ENCODE measurements at regions not wholly inside any gene's neighbourhood (a gene's known extent, or its start where the extent isn't known, plus 50 kb on each side); places are given as distances from the start of the nearest gene placed in this dataset.

DNA sequence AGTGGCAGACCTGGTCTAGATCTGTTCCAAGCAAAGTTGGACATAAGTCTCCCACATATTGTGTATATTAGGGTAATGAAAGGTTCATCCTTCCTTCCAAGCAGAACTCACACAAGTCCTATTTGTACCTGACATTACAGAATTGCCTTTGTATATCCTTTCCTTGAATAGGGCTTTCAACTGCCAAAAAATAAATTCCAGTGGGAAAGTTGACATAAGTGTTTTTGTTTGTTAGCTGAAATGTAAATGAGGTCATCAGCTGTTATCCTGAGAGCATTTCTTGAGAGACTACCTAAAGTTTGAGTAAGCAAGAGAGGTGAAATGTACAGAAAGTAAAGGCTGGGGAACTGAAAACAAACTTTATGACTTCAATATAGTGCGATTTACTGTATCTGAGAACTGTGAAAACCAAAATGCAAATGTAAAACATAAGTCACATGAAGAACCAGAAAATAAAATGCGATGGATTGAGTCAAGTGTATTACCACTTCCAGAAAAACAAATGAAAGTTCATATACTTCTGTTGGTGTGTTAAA is 527.3 kb upstream of the SEMA3D start:
- H3K27me3 Mint-ChIP-seq = no peaks in the 10 kb centered on the region
- no peaks in the 10 kb centered on the region for H3K9me3 Mint-ChIP-seq
- H3K36me3 Mint-ChIP-seq (ENCODE audit: insufficient read depth) = no peaks in the 10 kb centered on the region
- H3K4me1 Mint-ChIP-seq (ENCODE audit: low read depth in 2 of 2) = no peaks in the 10 kb centered on the region
- H3K27ac Mint-ChIP-seq = no peak overlapping the region
- no peak for DNase-seq
- ATAC-seq (replicated peaks) = no peak
- H3K4me3 Mint-ChIP-seq = no peak overlapping the region

DNA sequence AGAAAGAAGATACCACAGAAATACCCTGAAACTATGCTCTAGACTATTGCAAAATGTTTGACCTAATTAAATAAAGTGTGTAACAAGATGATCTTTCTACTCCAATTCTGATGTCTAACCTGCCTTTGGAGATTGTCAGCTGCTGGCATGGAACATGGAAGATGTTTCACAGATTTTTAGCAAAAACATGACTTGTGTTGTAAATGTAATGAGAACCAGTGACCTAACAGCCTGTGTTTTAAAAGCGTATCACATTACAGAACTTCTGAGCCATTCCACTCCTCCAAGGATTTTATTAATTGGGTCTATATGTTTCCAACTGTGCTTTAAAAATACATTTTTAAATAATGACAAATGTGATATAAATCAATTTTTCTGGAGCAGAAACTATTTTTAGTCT is 526.3 kb upstream of the SEMA3D start:
- Mint-ChIP-seq H3K4me1 (ENCODE audit: low read depth in 2 of 2) (no peaks in the 10 kb centered on the region), H3K27me3 (no peaks in the 10 kb centered on the region), H3K4me3 (no peak overlapping the region), H3K36me3 (ENCODE audit: insufficient read depth) (no peaks in the 10 kb centered on the region), H3K9me3 (no peaks in the 10 kb centered on the region), H3K27ac (no peak overlapping the region)
- DNase-seq = no peak
- no peak for ATAC-seq (replicated peaks)

DNA sequence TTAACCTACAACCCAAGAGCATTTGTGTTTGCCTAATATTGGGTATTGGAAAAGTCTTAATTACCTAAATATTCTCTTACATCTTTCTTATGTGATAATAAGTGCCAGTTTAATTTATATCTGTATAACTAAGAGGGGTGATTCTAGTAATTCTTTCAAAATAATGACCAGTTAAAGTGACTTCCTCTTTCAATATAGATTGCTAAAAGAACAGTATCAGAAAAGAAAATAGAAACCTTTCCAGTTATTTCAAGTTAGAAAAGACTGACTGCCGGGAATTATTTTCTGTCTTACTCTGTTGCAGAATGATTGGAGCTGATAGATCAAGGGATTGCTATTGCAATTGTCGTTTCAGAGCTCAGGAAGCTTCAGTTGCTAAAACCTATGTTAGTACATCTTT is 525.0 kb upstream of the SEMA3D start:
- Mint-ChIP-seq H3K27ac (no peak overlapping the region), H3K36me3 (ENCODE audit: insufficient read depth) (no peaks in the 10 kb centered on the region), H3K9me3 (no peaks in the 10 kb centered on the region), H3K4me3 (no peak overlapping the region), H3K4me1 (ENCODE audit: low read depth in 2 of 2) (no peaks in the 10 kb centered on the region), H3K27me3 (no peaks in the 10 kb centered on the region)
- DNase-seq (no peak), ATAC-seq (replicated peaks) (no peak)

DNA sequence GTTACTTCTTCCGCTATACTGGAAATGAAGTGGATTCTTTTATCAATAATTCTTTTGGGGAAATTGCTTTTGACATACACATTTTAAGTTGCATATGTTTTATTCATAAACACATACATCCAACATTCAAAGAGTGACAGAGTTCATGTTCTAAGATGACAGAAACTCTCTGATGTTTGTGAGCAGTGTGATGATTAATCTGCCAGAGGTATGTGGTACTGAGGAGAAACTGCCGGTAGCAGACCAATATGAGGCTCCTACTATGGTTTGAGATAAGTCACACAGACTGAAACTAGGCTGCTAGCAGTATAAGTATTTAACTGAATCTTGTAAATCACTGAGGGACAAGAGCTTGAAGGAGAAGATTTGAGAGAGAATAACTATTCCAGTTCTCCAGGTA is 524.1 kb upstream of the SEMA3D start:
- H3K4me1 Mint-ChIP-seq (ENCODE audit: low read depth in 2 of 2) = no peaks in the 10 kb centered on the region
- no peak overlapping the region for H3K27ac Mint-ChIP-seq
- no peak overlapping the region for H3K4me3 Mint-ChIP-seq
- ATAC-seq (replicated peaks) (no peak), DNase-seq (no peak)
- H3K9me3 Mint-ChIP-seq = no peaks in the 10 kb centered on the region
- no peaks in the 10 kb centered on the region for H3K36me3 Mint-ChIP-seq (ENCODE audit: insufficient read depth)
- no peaks in the 10 kb centered on the region for H3K27me3 Mint-ChIP-seq

DNA sequence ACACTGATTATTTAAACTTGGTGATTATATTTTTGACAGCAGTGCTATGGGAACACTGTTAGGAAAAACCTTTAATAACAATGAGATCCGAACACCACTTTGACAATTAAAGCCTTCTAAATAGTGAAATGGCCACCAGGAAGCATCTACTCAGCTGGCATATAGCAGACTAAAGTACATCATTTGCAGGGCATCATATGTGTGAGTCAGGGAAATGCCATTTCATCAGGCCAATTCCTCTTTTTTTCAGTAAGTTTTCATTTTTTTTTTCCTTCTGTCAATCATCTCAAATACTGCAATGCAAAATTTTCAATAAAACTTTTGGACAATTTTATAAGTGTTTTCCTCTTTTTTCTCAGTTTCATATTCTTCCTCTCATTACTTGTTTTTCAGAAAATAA is 521.4 kb upstream of the SEMA3D start:
- Mint-ChIP-seq H3K4me1 (ENCODE audit: low read depth in 2 of 2) (no peaks in the 10 kb centered on the region), H3K9me3 (no peaks in the 10 kb centered on the region), H3K4me3 (no peak overlapping the region), H3K27ac (no peak overlapping the region), H3K27me3 (no peaks in the 10 kb centered on the region), H3K36me3 (ENCODE audit: insufficient read depth) (no peaks in the 10 kb centered on the region)
- no peak for DNase-seq
- no peak for ATAC-seq (replicated peaks)

DNA sequence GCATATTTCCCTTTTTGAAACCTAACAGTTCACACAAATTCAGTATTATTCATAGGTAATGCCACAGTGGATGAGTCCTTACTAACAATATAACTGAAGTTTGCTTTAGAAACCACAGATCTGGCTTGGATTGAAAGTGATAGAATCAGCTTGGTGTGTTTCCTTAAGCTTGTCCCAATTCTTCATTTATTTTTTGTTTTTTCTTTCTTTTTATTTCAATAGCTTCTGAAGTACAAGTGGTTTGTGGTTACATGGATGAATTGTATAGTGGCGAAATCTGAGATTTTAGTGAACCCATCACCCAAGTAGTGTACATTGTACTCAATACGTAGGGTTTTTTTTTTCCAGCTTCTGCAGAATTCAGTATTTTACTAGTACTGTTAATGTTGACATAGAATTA is 518.2 kb upstream of the SEMA3D start:
- Mint-ChIP-seq H3K9me3 (no peaks in the 10 kb centered on the region), H3K4me1 (ENCODE audit: low read depth in 2 of 2) (no peaks in the 10 kb centered on the region)

DNA sequence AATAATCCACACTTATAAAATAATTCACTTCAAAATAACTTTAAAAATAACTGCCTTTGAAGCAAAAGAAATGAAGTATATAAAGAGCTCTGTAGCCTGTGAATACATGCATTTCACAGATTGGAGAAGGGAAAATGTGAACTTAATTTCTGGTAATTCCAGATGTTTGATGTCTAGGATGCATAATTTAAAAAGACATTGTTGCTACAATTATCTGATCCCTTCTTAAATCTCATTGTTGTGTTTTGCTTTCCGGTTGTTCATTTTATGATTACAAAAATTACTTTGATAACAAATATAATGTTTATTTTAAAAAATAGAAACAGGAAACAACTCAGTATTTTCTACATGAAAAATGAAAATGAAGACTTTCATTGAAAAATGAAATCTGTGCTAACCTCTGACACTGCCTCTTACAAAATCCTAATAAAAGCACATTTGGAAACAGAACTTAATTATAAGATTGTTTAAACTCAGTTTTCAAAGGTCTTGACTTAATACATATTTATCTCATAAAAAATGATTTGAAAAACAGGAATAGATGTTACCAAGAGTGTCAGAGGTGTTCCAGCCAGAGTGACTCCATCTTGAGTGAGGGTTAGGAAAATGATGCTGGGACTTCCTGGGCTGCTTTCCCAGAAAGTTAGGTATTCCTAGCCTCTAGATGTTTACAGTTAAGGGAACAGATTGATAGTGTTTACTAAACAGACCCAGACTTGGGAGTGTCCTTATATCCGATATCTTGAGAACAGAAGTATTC is 516.6 kb upstream of the SEMA3D start:
- DNase-seq (no peak), ATAC-seq (replicated peaks) (no peak)
- H3K9me3 Mint-ChIP-seq = peaks cover 0 to 2% of the 10 kb centered on the region in 2 donors
- no peaks in the 10 kb centered on the region for H3K36me3 Mint-ChIP-seq (ENCODE audit: insufficient read depth)
- H3K4me3 Mint-ChIP-seq = no peak overlapping the region
- no peaks in the 10 kb centered on the region for H3K27me3 Mint-ChIP-seq
- no peaks in the 10 kb centered on the region for H3K4me1 Mint-ChIP-seq (ENCODE audit: low read depth in 2 of 2)
- H3K27ac Mint-ChIP-seq = no peak overlapping the region

More for the DNA sequence above, 518.2 kb upstream of the SEMA3D start:
- Mint-ChIP-seq H3K36me3 (ENCODE audit: insufficient read depth) (no peaks in the 10 kb centered on the region), H3K27ac (no peak overlapping the region), H3K27me3 (no peaks in the 10 kb centered on the region), H3K4me3 (no peak overlapping the region)
- DNase-seq = no peak
- no peak for ATAC-seq (replicated peaks)

DNA sequence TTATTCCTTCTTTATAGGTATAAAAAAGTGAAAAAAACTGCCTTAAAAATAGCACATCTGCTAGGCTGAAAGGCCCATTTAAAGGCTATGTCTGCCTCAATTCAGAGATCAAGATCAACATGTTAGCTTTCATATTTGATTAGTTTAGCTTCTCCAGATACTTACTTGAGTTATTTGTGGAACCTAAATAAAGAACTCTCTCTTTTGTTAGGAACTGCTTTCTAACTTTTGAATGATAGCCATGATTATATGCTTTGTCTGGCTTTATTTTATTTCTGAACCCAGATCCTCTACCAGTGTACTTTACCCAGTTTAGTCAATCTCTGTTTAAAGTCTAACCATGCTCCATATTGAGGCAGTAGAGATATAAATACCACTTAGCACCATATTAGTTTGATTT is 515.5 kb upstream of the SEMA3D start:
- DNase-seq (no peak), ATAC-seq (replicated peaks) (no peak)
- H3K27me3 Mint-ChIP-seq = no peaks in the 10 kb centered on the region
- no peak overlapping the region for H3K27ac Mint-ChIP-seq
- no peaks in the 10 kb centered on the region for H3K4me1 Mint-ChIP-seq (ENCODE audit: low read depth in 2 of 2)
- no peaks in the 10 kb centered on the region for H3K36me3 Mint-ChIP-seq (ENCODE audit: insufficient read depth)
- H3K9me3 Mint-ChIP-seq = peaks cover 0 to 2% of the 10 kb centered on the region in 2 donors
- H3K4me3 Mint-ChIP-seq = no peak overlapping the region

DNA sequence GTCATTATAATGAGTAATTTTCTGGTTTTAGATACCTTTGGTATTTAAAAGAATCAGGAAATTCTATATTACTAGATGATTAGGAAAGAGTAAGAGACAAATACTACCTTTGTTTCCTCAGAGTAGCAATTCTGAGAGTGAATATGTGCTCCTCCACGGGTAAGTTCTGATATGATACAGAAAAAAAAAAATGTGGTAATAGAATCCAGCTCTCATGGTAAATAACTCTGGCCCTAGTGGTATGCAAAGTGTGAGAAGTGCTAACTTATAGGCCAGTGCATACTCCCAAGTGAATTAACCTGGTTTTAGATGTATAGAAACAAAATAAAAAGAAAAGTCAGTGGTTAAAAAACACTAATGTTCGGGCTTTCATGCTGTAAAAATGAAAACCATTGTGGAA is 512.6 kb upstream of the SEMA3D start:
- no peak for ATAC-seq (replicated peaks)
- Mint-ChIP-seq H3K27me3 (no peaks in the 10 kb centered on the region), H3K9me3 (peaks cover 0 to 2% of the 10 kb centered on the region in 2 donors), H3K27ac (no peak overlapping the region), H3K4me1 (ENCODE audit: low read depth in 2 of 2) (no peaks in the 10 kb centered on the region), H3K4me3 (no peak overlapping the region), H3K36me3 (ENCODE audit: insufficient read depth) (no peaks in the 10 kb centered on the region)
- DNase-seq = no peak

DNA sequence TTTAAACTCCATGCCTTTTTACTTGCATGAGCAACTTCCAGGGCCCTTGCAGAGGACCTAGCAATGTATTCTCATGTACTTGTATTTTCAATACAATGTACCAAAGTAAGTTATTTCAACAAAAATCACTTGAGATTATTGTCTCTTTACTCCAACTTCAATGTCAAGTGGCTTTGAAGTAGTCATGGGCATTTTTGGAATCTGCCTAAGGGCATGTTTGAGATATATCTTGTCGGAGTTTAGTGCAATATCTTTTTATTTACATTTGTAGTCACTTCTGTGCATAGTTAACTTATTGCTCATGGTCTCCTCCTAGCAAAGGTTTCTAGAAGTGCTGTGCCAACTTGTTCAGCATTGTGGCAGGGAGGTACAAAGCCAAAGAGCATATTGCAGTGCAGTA is 508.7 kb upstream of the SEMA3D start:
- Mint-ChIP-seq H3K4me1 (ENCODE audit: low read depth in 2 of 2) (no peaks in the 10 kb centered on the region), H3K9me3 (peaks cover 0 to 7% of the 10 kb centered on the region in 2 donors), H3K27ac (no peak overlapping the region), H3K36me3 (ENCODE audit: insufficient read depth) (no peaks in the 10 kb centered on the region), H3K27me3 (no peaks in the 10 kb centered on the region), H3K4me3 (no peak overlapping the region)
- DNase-seq = no peak
- no peak for ATAC-seq (replicated peaks)

DNA sequence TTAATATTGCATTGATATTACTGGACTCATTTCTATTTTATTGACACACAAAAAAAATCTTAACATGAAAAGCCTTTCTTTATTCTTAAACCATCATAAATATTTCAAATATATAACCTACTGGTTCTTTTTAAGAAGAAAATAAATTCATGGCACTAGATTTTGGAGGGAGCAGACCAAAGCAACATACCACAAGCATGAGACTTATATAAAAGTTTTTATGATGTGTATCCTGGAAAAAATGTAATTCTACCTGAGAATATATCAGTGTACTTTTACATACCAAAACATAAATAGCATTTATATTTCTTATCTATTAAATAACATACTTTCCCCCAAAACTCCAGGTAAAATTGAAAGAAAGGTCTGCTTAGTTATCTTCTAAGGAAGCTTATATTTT is 508.2 kb upstream of the SEMA3D start:
- H3K9me3 Mint-ChIP-seq = peaks cover 0 to 7% of the 10 kb centered on the region in 2 donors
- H3K36me3 Mint-ChIP-seq (ENCODE audit: insufficient read depth) = no peaks in the 10 kb centered on the region
- no peak for ATAC-seq (replicated peaks)
- no peaks in the 10 kb centered on the region for H3K27me3 Mint-ChIP-seq
- H3K4me3 Mint-ChIP-seq = no peak overlapping the region
- no peaks in the 10 kb centered on the region for H3K4me1 Mint-ChIP-seq (ENCODE audit: low read depth in 2 of 2)
- DNase-seq = no peak
- H3K27ac Mint-ChIP-seq = no peak overlapping the region

DNA sequence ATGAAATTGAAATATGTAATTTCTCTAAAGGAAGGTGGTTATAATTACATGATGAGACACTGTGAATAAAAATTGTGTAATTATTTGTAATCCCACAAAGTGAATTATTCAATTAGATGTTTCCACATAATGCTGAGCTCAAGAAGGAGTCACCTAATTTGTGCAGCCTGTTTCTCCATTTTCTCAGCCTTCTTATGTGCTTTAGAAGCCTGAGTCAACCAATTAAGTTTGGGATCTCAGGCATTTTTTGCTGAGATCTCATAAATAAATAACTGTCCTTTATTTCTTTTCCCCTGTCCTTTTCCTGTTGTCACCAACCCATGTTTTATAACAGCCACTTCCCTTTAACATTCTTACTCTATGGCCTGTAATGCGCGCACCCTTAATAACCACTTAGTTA is 506.5 kb upstream of the SEMA3D start:
- no peaks in the 10 kb centered on the region for H3K4me1 Mint-ChIP-seq (ENCODE audit: low read depth in 2 of 2)
- H3K9me3 Mint-ChIP-seq = peaks cover 0 to 6% of the 10 kb centered on the region in 2 donors
- no peak for ATAC-seq (replicated peaks)
- no peaks in the 10 kb centered on the region for H3K36me3 Mint-ChIP-seq (ENCODE audit: insufficient read depth)
- DNase-seq = no peak
- H3K27me3 Mint-ChIP-seq = no peaks in the 10 kb centered on the region
- no peak overlapping the region for H3K27ac Mint-ChIP-seq
- no peak overlapping the region for H3K4me3 Mint-ChIP-seq

DNA sequence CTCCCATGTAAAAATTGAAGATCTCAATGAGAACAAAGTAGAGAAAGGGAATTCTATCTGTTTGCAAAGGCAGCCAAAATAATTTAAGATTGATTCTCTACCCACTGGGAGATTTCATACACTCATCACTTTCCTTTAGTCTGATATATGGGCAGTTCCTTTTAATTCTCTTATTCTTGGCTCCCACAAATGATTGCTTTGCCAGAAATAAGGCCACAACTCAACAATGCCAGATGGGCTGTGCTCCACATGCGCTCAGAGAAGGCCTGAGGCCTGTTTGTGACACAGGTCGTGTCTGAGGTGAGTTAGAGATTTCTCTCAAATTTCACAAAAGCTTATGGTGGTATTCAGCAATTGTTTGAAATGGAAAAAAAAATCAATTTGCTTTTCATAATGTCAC is 501.9 kb upstream of the SEMA3D start:
- Mint-ChIP-seq H3K36me3 (ENCODE audit: insufficient read depth) (no peaks in the 10 kb centered on the region), H3K9me3 (peaks cover 9 to 21% of the 10 kb centered on the region in 2 donors), H3K4me1 (ENCODE audit: low read depth in 2 of 2) (no peaks in the 10 kb centered on the region), H3K27me3 (no peaks in the 10 kb centered on the region), H3K27ac (no peak overlapping the region), H3K4me3 (no peak overlapping the region)
- DNase-seq (no peak), ATAC-seq (replicated peaks) (no peak)

DNA sequence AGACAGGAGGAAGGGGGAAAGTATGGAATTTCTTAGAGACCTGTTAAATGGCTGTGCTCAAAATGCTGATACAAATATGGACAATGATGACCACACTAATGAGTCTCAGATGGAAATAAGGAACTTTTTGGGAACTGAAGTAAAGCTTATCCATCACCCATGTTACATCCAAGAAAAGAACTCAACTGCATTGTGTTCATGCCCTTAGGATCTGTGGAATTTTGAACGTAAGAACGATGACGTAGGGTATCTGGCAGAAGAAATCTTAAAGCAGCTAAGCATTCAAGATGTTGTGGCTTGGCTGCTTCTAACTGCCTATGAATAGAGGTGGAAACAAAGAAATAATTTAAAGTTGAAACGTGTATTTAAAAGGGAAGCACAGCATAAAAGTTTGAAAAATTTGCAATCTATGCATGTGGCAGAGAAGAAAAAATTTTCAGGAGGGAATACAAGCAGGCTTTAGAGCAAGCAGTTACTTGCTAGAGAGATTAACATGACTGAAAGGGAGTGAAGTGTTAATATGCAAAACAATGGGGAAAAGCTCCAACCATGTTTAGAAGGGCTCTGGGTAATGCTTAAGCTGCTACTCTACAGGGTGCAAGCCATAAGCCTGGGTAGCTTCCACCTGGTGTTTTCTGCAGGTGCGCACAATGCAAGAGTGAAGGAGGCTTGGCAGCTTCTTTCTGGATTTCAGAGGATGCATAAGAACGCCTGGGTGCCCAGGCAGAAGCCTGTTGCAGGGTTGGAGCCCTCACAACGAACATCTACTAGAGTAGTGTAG is 499.7 kb upstream of the SEMA3D start:
- peaks cover 7 to 23% of the 10 kb centered on the region in 2 donors for H3K9me3 Mint-ChIP-seq
- no peak overlapping the region for H3K4me3 Mint-ChIP-seq
- H3K4me1 Mint-ChIP-seq (ENCODE audit: low read depth in 2 of 2) = no peaks in the 10 kb centered on the region
- ATAC-seq (replicated peaks) = no peak
- no peak for DNase-seq
- H3K27me3 Mint-ChIP-seq = no peaks in the 10 kb centered on the region
- no peak overlapping the region for H3K27ac Mint-ChIP-seq
- no peaks in the 10 kb centered on the region for H3K36me3 Mint-ChIP-seq (ENCODE audit: insufficient read depth)
